Activated CD4-positive, alpha-beta T cell treated with anti-CD3 and anti-CD28 coated beads, Interleukin-10, Interleukin-2, amounts not matched to agents 100 ng/mL and 50 ng/mL, durations not matched to agents 16 hours and 8 hours (primary cell): ENCODE measurements at regions not wholly inside any gene's neighbourhood (a gene's known extent, or its start where the extent isn't known, plus 50 kb on each side); places are given as distances from the start of the nearest gene placed in this dataset.
"Not testable (repeated sequence)": the region's sequence is repeated elsewhere in the genome, so short reads cannot be mapped to it uniquely, and the experiment has no call there.

ENCODE experiments used
- DNase-seq: peaks from one replicate; pipeline ENCODE4 v3.0.0-alpha.2; 2020

DNA sequence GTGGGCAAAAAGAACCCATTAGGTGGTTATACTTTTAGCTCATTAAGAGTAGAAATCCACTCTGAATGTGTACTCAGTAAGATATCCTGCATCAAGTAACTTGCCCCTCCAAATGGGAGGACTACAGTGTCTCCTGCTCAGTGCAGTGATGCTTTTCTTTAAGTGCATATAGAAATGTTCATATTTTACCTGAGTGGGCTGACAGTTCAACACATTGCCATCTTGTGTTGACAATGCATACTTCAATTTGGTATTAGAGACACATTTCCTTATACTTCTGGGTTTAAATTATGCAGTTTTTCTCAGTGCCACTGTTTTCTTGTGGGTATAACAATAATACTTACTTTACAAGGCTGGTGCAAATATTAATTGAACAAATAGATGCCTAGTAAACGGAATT lies 318.6 kb upstream of the TMPRSS15 start:
- no peak for DNase-seq

GRCh38 chr21:18723171-18723570 lies 319.6 kb upstream of the TMPRSS15 start:
- no peak for DNase-seq

DNA sequence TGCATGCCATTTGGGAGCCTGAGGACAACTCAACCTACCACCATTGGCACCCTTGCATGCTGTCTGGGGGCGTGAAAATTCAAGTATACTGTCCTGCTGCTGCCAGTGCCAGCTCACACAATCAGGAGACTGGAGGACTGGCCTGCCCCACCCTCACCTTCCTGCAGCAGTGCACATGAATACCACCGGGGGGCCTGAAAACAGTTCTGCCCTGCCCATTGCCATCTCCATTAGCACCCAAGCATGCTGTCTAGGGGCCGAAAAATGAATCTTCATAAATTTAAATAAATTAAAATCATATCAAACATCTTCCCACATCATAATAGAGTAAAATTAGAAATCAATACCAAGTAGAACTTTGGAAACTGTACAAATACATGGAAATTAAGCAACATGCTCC lies 322.1 kb upstream of the TMPRSS15 start:
- DNase-seq = peak; percentile 1

DNA sequence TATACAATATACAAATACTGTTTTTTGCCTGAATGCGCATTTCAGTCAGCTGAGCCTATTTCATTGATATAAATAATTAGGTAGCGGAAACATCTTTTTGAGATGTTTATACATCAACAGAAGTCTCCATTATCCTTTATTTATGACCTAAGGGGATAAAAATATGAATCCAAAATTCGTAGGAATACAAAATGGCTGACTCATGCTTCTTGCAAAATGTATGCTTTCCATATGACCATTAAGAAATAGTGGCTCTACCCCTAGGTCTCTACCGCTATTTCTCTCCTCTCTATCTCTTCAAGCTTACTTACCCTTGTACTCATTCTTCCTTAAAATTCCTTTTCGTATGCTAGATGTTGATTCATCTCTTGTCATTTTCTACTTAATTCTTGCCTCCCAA lies 338.4 kb upstream of the TMPRSS15 start:
- DNase-seq = no peak

GRCh38 chr21:18743531-18743930 lies 339.9 kb upstream of the TMPRSS15 start:
- DNase-seq = no peak

DNA sequence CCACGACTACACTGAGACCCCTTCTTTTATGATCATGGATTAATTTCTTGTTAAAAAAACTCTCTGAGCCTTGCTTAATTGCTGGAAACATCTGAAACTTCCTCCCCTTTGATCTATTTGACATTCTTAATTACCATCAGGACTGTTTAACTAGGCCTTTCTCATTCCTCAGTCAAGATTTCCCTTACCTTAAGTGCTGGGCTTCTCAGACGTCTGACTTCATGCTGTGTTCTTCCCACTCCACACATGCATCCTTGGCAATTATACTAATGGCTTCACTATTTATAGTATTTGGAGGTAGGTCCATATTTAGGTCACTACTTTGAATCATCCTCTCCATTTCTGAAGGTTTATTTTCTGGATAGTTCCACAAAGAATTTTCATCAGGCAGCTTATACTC lies 341.3 kb upstream of the TMPRSS15 start:
- no peak for DNase-seq

- not testable (repeated sequence) for DNase-seq
Measured at GRCh38 chr21:18752894-18753293, 349.3 kb upstream of the TMPRSS15 start.

DNA sequence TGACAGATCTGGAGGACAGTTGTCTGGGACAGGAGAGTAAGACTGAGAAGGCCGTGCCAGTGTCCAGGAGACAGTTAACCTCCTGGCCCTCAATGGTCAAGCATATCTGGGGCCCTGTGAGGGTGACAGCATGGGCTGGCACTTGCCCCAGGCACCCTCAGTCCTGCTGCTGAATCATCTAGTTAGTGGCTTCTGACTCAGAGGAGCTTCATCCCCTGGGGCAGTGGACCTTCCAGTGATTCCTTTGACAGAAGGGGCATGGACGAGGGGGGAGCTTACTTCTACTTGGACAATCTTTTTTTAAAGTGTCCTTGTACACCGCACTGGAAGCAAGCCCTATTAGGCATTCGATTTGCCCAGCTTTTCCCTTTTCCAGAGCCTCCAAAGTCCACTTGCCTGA lies 352.7 kb upstream of the TMPRSS15 start:
- not testable (repeated sequence) for DNase-seq

DNA sequence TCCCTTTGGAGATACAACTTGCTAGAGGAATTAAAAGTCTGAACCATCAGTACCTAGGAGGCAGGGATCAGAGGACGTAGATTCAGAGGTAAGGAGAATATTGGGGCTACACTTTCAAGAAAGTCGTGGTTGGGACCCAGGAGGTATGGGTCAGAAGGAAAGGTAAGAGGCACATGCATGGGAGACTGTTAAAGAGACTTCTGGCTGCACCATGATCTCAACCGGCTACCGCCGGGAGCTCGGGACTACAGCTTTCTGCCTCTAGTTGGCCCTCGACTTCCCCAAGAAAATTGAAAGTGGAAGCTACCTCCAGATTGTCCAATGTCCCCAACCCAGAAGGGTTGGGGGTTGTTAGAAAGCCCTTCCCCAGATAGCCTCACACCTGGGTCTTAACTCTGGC lies 355.7 kb upstream of the TMPRSS15 start:
- no peak for DNase-seq

- no peak for DNase-seq
Measured at GRCh38 chr21:18759751-18760161, 356.2 kb upstream of the TMPRSS15 start.

GRCh38 chr21:18760247-18760646 lies 356.7 kb upstream of the TMPRSS15 start:
- no peak for DNase-seq

GRCh38 chr21:18764720-18765119 lies 361.1 kb upstream of the TMPRSS15 start:
- DNase-seq = no peak

- no peak for DNase-seq
Measured at GRCh38 chr21:18769599-18769998, 366.0 kb upstream of the TMPRSS15 start.

DNA sequence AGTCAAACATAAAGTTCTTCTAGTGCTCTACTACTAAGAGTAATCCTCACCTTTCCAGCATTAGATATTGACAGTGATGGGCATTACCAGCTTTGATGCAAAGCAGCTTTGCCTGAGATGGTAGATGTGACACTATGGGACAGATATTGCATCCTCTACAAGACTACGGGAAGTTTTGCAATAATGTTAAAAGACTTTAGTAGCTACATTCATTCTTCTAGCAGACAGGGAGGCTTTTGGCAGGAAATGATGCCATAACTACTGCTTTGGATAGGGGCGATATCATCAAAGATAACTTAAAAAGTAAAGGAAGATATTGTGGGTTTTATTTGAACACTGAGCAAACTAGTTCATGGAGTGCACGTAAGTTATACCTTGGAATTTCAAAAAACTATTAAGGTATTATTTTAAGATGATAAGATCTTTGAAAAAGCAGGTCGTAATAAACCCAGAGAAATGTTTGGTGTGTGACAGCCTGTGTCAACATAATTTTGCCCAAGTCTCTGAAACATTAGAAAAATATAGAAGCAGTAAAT lies 368.3 kb upstream of the TMPRSS15 start:
- no peak for DNase-seq

DNA sequence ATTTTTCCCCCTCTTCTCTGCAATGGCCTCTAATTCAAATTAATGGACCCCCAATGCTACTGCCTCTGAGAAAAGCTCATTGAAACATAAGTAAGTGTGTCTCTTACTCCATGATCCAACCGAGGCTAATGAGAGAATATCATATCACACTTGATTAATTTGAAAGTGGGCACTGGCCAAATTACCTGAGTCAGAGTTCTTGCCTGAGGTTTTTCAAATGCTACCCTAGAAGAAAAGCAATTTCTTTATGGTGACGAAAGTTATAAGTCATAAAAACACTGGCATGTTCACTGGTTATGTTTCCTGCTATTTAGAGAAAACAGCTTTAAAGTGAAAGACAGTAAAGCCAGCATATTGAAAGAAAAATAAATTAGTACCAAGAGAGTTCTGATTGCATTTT lies 368.8 kb upstream of the TMPRSS15 start:
- DNase-seq = no peak

DNA sequence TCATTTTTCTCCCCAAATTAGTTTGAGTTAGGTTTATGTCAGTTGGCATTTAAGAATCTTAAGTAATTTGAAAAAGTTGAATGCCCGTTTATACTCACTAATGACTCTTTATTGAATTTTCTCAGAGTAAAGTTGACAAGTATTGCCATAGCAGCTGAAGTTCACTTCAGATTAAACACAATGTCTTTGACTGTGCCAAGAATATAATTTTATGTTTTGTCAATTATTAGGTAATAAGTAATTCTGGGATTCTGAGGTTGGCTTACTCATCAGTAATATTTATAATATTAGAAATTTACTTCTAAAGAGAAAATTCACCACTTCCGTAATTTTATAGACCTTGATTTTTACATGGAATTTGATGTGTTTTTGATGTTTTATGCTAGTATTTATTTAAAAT lies 369.3 kb upstream of the TMPRSS15 start:
- no peak for DNase-seq

GRCh38 chr21:18776936-18777335 lies 373.4 kb upstream of the TMPRSS15 start:
- DNase-seq = no peak

GRCh38 chr21:18782721-18783120 lies 379.1 kb upstream of the TMPRSS15 start:
- no peak for DNase-seq

DNA sequence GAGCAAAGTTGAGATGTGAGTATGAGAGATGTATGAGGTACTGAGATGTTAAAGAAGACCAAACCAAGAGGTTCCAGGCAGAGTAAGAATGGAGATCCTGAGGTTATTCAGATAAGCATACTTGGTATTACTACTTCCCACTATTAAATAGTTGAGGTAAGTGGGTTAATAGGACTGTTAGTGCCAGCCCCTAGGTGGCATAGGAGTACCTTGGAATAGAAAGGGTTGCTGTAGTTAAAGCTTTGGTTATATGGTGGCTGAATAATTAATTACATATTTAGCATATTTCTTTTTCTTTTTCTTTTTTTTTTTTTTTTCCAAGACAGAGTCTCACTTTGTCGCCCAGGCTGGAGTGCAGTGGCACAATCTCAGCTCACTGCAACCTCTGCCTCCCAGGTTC lies 397.9 kb upstream of the TMPRSS15 start:
- DNase-seq = no peak

DNA sequence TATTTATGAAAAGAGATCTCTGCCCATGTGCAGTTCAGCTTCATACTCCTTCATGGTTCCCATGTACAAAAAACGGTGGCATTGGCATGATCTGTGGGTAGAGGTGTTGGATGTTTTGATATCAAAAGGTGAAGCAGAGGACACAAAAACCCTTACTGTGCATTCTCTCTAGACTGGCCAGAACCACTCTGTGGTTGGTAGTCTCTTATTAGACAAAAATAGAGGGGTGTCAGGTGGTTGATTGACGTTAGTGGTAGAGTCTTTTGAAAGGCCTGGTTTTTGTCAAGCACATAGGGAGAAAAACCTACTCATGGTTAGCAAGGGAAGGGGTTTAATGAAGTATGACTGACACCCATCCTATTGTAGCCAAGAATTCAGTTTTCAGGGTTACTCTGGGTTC lies 400.0 kb upstream of the TMPRSS15 start:
- DNase-seq = no peak

GRCh38 chr21:18810136-18810535 lies 406.6 kb upstream of the TMPRSS15 start:
- DNase-seq = no peak

GRCh38 chr21:18812308-18812707 lies 408.7 kb upstream of the TMPRSS15 start:
- no peak for DNase-seq

DNA sequence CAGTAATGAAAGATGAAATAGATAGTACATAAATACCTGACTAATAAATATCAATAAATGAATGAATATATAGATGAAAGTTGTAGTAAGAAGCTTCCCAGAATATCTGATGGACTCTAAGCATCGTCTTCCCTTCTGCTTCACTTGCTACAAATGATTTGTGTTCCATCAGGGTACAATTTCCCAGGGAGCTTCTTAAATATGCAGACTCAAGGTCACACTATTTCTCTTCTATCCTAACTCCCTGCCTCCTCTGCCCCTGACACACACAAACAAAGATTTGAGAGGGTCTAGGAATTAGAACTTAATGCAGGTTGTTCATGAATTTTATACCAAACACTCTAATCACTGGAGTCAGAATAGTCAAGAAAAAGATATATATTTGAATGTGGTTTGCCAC lies 415.9 kb upstream of the TMPRSS15 start:
- no peak for DNase-seq

GRCh38 chr21:18826562-18826961 lies 423.0 kb upstream of the TMPRSS15 start:
- DNase-seq = no peak

- DNase-seq = no peak
Measured at GRCh38 chr21:18831942-18832676, 428.5 kb upstream of the TMPRSS15 start.
